Thyroid gland (tissue), 4 donors: ENCODE measurements at regions not wholly inside any gene's neighbourhood (a gene's known extent, or its start where the extent isn't known, plus 50 kb on each side); places are given as distances from the start of the nearest gene placed in this dataset.
"Not testable (repeated sequence)": the region's sequence is repeated elsewhere in the genome, so short reads cannot be mapped to it uniquely, and the experiment has no call there.

Experiments
- POLR2A ChIP-seq, 2 donors: fragments of 450-650 bp; IDR thresholded peaks; one replicate each; pipeline ENCODE4 v1.6.1; 2017; ENCODE audit warnings: antibody characterized with exemption in 2 of 2, mild to moderate bottlenecking in 2 of 2, moderate library complexity in 1 of 2
- TF ChIP-seq, protein P1 (sequence below), 6 experiments: fragments of 200-600 bp in 3 of 6; fragments of 450-650 bp in 3 of 6; sonication (generic) in 3 of 6; IDR thresholded peaks; one replicate each; pipeline ENCODE4 v1.5.1; 2016 to 2019; ENCODE audit warnings: antibody characterized with exemption in 6 of 6, mild to moderate bottlenecking in 2 of 6, inconsistent platforms in 1 of 6, moderate library complexity in 1 of 6

DNA sequence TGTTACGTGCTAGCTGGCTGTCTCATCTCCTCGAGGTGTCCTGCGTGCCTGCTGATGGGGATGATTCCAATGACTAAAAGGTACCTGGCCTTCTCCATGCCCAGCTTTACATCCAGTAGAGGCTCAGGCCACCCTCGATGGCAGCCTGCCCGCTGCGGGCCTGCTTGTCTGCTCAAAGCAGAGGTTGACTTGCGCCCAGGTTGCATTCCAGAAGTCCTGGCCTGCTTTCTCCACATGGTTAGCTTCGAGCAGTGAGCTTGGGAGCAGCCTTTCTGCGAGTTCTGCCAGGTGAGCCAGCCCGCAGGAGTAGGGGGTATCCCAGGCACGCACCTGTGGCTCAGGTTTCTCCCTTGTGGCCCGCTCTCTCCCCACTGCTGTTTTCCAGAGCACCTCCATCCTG, 175.0 kb upstream of the PLGLB2 start:
- TF ChIP-seq, protein P1, sequence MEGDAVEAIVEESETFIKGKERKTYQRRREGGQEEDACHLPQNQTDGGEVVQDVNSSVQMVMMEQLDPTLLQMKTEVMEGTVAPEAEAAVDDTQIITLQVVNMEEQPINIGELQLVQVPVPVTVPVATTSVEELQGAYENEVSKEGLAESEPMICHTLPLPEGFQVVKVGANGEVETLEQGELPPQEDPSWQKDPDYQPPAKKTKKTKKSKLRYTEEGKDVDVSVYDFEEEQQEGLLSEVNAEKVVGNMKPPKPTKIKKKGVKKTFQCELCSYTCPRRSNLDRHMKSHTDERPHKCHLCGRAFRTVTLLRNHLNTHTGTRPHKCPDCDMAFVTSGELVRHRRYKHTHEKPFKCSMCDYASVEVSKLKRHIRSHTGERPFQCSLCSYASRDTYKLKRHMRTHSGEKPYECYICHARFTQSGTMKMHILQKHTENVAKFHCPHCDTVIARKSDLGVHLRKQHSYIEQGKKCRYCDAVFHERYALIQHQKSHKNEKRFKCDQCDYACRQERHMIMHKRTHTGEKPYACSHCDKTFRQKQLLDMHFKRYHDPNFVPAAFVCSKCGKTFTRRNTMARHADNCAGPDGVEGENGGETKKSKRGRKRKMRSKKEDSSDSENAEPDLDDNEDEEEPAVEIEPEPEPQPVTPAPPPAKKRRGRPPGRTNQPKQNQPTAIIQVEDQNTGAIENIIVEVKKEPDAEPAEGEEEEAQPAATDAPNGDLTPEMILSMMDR (IDR thresholded peaks at IDR 0.05), result not testable (repeated sequence)
- TF ChIP-seq POLR2A (IDR thresholded peaks at IDR 0.05), result not testable (repeated sequence)
